ENCODE measurements at regions not wholly inside any gene's neighbourhood (a gene's known extent, or its start where the extent isn't known, plus 50 kb on each side); places are given as distances from the start of the nearest gene placed in this dataset.

GRCh38 chr11:130776061-130776419 is 140.2 kb downstream of the SNX19 start:
- no peak for DNase-seq (ENCODE audit: low read depth)

GRCh38 chr11:130778026-130778425 is 138.3 kb downstream of the SNX19 start:
- DNase-seq (ENCODE audit: low read depth) = no peak

DNA sequence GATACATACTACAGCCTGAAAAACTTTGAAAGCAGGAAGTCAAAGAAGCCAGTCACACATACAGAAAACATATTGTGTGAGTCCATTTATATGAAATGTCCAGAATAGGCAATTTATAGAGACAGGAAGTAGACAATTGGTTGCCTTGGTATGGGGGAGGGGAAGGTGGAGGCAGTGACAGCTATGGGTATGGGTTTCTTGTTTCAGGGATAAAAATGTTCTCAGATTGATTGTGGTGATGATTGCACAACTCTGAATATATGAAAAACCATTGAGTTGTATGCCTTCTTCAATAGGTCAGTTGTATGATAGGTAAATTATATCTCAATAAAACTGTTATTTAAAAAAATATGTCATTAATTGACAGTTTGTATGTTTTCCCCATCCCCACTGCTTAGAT is 137.6 kb downstream of the SNX19 start:
- DNase-seq (ENCODE audit: low read depth) = no peak

- DNase-seq (ENCODE audit: low read depth) = no peak
Measured at GRCh38 chr11:130779267-130779666, 137.0 kb downstream of the SNX19 start.

- no peak for DNase-seq (ENCODE audit: low read depth)
Measured at GRCh38 chr11:130779943-130780342, 136.3 kb downstream of the SNX19 start.

DNA sequence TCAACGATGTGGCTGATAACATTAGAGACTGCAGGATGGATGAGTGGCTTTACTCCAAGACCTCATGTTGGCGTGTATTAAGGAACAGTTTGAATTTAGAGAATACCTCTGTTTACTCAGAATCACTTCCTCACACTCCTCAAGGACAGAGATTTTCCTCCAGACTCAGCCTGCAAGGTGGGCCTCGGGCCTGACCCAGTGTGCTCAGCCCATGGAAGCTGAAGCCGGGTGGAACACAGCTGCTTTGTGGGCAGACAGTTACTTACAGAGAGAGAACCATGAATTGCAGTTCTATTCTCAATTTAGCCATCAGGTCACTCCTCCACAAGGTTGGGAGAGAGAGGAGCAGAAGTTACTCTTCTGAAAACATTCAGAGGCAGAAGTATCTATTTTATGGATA is 135.8 kb downstream of the SNX19 start:
- no peak for DNase-seq (ENCODE audit: low read depth)

DNA sequence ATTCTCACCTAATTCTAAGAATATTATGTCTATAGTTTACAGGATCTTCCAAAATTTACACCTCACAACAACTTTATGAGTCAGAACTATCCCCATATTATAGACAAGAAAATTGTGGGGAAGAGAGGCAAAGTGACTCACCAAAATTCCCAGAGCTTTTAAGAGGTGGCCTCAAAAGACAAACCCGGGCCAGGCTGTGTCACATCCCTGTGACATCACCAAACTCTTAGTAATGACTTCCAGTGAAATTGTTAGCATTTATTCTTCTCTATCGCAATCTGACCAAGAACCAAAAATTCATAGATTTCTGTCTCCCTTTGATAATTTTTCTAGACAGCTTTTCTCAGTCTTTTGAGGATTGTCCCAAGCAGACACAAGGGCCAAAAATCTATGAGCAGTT is 134.3 kb downstream of the SNX19 start:
- no peak for DNase-seq (ENCODE audit: low read depth)

GRCh38 chr11:130782361-130783222 is 133.7 kb downstream of the SNX19 start:
- no peak for DNase-seq (ENCODE audit: low read depth)

DNA sequence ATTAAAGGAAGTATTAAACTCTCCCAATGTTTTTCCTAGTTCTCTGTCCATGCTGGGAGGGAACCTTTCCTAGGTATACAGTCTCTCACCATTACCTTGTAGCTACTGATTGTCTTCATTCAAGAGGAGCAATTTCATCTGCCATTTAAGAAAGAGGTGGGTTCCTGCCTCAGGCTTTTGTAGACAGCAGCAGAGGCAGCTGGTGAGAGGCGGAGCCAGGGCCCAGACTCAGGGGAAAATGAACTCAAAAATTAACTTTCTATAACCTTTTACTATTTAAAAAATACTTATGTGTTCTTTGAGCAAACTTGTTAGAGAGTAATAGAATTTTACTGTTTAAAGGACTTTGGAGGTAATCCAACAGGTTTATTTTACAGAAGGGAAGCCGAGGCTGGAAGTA is 133.0 kb downstream of the SNX19 start:
- no peak for DNase-seq (ENCODE audit: low read depth)

DNA sequence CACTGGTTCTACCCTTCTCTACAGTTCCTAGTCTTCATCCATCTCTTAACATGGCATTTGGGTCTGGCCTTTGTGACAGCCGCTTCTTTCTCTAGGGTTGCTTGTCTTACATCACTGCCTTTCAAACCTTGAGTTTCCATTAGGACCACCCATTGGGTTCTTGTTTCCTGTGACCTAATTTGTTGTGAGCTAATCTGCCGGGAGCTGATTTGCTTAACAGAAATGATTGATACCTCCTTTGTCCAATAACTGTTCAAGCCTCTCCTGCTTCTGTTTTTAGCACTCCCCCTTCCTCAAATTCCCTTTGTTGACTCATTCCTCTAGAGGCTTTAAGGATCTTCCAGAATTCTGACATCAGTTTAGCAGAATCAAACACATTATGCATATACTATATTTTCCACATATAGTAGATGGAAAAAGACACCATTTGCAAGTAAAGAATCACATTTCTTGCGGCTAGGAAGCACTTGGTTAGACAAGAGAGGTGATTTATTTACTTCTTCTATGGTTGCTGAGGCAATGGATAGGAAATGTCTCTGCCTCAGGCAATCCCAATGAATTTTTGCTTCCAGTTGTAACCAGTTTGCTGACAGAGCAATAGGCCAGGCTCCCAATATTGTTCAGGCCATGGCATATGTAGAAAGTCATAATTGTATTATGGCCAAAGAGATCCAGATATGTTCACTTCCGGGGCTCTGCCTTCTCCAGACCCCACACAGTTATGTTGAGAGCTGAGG is 130.7 kb downstream of the SNX19 start:
- DNase-seq (ENCODE audit: low read depth) = no peak

GRCh38 chr11:130786586-130786985 is 129.7 kb downstream of the SNX19 start:
- DNase-seq (ENCODE audit: low read depth) = no peak

DNA sequence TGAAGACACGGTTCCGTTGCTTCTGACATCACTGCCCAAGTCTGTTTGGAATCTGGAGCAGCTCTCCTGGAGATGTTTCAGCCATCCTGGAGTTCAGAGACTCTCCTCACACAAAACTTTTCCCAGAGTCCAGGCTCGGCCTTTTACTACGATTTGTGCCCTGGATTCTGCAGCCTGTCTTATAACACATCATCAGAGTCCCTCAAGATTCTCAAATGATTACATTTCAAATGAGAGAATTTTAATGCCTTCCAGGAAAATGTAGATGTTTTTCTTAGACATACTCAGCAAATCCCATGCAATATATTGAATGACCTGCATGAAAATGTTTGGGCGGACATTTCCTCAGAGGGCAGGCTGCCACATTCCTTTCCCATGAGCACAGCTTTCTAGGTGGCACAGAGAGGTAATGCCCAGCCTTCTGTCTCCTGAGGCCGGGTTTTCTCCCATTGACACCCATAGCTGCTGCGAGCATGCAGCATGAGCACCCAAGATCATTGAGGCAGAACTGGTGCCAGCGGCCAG is 129.1 kb downstream of the SNX19 start:
- DNase-seq (ENCODE audit: low read depth) = no peak

DNA sequence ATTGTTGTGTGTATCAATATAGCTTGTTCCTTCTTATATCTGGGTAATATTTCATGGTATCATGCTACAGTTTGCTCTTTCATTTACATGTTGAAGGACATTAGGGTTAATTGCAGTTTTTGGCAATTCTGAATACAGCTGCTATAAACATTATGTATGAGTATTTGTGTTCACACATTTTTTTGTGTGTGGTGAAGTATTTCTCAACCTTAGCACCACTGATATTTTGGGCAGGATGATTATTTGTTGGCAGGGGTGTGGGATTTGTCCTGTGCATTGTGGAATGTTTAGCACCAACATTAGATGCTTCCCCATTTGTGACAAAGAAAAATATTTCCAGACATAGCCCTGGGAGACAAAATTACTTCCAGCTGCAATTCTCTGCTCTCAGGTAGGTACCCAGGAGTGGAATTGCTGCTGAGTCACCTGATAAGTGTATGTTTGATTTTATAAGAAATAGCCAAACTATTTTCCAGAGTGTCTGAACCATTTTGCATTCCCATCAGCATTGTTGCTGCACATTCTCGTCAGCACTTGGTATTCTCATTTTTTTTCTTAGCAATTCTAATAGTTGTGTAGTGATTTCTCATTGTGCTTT is 128.2 kb downstream of the SNX19 start:
- no peak for DNase-seq (ENCODE audit: low read depth)

DNA sequence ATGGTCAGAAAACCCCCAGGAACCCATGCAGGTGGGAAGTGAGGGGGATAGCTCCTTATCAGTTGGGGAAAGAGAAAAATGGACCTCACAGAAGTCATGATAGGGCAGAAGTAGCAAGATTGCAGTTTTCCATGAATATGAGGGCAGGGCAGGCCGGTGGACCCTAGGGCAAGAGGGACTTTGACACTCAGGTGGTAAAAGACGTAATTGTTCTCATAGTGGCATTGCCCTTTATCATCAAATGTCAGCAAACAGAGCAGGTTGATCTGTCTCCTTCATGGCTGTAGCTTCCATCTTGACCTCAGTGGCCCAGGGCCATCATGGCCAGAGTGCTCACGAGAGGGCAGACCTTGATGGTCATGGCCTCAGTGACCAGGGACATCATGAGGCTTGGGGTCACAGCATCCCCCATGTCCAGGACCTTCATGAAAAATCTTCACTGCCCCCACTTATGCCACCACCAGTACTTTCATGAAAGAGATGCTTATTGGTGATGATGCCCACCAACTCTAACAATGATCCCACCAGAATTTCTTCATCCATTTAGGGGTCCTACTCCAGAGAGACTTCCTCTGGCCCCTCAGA is 127.1 kb downstream of the SNX19 start:
- DNase-seq (ENCODE audit: low read depth) = no peak

DNA sequence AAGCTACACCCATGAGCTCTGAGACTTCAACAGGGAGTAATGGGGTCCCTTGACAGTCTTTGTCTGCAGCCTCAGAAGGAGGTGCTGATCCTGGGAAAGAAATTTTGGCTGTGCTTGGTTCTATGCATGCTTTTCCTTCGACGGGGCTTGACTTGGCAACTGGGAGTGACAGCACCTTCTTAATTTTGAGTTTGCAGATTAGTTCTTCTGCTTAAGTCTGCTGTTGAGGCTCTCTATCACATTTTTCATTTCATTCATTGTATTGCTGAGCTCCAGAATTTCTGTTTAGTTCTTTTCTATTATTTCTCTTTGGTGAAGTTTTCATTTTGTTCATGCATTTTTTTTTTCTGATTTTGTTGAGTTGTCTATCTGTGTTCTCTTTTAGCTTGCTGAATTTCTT is 125.6 kb downstream of the SNX19 start:
- no peak for DNase-seq (ENCODE audit: low read depth)

DNA sequence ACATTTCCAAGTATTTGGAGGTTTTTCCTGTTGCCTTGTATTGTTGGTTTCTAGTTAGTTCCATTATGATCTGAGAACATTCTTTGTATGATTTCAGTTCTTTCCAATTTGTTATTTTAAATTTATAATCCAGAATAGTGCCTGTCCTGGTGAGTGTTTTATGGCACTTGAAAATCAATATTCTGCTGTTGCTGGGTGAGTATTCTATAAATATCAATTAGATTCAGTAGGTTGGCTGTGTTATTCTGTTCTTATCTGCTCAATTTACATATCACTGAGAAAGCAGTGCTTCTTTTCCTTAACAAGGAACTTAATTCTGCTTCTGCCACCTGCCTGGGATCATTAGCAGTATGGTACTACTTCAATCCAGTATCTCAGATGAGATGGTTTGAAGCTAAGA is 123.5 kb downstream of the SNX19 start:
- DNase-seq (ENCODE audit: low read depth) = no peak

- DNase-seq (ENCODE audit: low read depth) = no peak
Measured at GRCh38 chr11:130796828-130797227, 119.5 kb downstream of the SNX19 start.

GRCh38 chr11:130798280-130798679 is 118.0 kb downstream of the SNX19 start:
- DNase-seq (ENCODE audit: low read depth) = peak; percentile 92

DNA sequence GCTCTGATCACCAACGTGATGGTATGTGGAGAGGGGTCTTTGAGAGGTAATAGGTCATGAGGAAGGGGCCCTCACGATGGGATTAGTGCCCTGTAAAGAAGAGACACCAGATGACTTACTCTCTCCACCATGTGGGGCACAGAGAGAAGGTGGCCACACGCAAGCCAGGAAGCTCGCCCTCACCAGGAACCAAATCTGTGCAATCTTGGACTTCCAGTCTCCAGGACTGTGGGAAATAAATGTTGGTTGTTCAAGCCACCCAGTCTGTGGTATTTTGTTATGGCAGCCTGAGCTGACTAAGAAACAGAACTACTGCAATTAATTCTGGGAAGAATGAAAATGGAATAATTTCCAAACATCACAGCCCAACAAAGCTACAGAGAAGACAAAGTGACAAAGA is 117.5 kb downstream of the SNX19 start:
- DNase-seq (ENCODE audit: low read depth) = no peak

DNA sequence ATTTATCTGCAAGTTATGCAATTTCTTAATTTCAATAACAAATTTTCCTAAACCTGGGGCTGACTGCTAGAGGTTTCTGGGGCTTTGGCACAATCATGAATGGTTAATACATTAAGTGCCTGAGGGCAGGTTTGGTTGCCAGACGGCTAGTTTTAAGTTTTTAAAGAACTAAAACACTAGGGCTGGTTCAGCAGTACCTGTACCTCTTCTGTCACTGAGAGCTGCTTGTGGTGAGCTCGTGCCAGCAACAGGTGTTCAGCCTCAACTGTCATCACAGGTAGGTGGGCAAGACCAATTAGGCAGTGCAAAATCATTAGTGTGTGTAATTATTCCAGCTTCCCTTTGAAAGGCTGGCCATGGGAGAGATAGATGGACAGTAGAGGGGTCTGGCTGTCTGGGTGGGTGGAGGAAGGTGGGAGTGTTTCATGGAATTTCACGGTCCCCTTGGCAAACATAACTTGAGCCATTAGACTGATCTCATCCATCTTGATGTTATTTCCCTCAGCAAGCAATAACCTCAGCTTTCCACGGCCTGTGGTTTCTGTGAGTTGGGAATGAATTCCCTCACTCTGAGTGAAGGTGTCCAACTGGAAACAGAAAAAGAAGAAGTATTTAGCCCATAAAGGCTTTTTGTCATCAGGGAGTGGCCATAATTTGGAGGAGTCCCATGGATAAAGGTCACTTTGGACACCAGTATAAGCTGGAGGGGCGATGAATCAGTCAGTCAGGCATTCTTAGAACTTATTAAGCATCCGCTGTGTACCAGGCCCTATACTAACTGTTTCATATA is 114.8 kb downstream of the SNX19 start:
- peak; percentile 58 for DNase-seq (ENCODE audit: low read depth)

GRCh38 chr11:130802567-130802966 is 113.7 kb downstream of the SNX19 start:
- DNase-seq (ENCODE audit: low read depth) = no peak
